Fibroblast of peridontal ligament (primary cell): ENCODE measurements at regions not wholly inside any gene's neighbourhood (a gene's known extent, or its start where the extent isn't known, plus 50 kb on each side); places are given as distances from the start of the nearest gene placed in this dataset.
"Not testable (repeated sequence)": the region's sequence is repeated elsewhere in the genome, so short reads cannot be mapped to it uniquely, and the experiment has no call there.

ENCODE experiments used
- DNase-seq: peaks from one replicate; pipeline ENCODE4 v3.0.0-alpha.2; 2010; ENCODE audit errors: extremely low read depth

DNA sequence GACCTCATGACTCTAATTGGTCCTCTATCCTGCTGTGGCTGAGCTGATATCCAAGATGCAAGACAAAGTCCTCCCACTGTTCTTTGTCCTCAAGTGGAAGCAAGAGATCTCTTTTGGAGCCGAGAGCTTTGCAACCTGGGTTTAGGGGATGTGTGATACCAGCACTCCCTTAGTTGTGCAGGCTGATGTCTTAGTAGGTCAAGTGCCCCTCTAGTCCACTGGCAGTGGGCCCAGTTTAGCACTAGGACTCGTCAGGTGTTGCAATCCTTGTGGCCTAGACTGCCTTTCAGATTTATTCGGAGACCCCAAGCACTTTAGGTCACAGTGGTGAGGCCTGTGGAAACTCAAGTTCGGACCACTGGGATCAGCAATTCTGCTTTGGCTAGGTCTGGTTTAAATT is 64.0 kb downstream of the GPRASP3 start:
- DNase-seq, result no peak

DNA sequence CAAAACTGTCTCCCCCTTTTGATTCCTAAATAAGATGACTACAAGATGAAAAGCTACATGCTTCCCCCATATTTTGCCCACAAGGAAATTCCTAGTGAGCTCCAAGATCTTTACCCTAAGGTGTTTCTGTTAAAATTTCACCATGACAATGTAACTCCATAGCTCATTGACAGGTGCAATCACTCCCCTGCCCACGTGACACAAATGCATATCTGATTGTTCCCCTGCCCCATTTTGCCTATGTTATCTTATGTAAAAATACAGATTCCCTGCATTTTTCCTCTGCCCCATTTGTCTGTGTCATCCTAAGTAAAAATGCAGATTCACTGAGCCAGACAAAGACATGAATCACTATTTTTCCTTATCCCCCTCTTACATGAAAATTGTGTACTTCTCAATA is 66.7 kb downstream of the GPRASP3 start:
- no peak for DNase-seq

GRCh38 chrX:102808336-102808735 is 87.8 kb downstream of the GPRASP3 start:
- DNase-seq, result peak; percentile 56

GRCh38 chrX:102818269-102818668 is 97.7 kb downstream of the GPRASP3 start:
- DNase-seq, result not testable (repeated sequence)

DNA sequence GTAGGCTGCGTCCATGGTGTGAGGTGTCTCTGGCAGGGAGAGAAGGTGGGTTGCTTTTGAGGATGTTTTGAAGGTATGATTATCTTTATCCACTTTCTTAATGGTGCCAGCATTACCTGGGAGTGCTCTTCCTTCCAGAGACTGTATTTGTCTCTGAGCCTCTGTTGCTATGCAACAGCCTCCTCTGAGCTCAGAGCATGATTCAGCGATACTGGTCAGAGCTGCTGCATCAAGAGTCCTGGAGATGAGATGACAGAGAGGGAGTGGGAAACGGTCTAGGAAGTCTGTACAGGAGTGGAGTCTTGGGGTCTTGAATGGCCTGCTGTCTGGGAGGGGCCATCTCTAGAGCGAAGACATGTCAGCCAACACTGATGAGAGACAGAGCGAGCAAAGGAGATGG is 104.4 kb upstream of the RAB40AL start:
- DNase-seq, result peak; percentile 70

- peak; percentile 48 for DNase-seq
These were observed 103.9 kb upstream of the RAB40AL start for GRCh38 chrX:102833136-102833535.

DNA sequence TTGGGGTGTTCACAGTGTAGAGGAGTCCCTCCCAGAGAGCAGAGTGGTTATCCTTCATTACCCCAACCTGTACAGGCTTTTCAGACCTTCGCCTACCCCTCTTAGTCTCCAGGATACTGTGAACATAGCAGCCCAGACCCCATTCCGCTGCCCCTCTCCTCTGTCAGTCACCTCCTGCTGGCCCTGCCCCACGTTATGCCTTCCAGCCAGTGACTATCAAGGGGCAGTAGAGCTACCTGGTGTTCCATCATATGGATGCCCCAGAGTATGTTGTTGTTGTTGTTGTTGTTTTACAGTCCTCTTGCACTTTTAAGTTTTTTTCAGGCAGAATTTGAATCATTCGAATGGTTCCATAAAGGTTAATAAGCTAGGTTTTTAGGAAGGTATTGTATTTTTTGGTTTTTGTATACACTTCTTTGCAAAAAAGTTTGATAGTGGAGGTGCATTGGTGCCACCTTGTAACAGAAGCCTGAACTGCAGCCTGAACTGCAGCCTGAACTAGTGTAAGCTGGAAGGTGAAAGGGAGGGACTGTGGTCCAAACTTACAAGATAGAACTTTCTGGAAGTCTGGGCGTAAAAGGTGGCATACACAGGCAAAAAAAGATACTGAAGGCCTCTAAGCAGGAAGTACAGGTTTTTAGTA is 101.4 kb upstream of the RAB40AL start:
- DNase-seq, result peak; percentile 49

DNA sequence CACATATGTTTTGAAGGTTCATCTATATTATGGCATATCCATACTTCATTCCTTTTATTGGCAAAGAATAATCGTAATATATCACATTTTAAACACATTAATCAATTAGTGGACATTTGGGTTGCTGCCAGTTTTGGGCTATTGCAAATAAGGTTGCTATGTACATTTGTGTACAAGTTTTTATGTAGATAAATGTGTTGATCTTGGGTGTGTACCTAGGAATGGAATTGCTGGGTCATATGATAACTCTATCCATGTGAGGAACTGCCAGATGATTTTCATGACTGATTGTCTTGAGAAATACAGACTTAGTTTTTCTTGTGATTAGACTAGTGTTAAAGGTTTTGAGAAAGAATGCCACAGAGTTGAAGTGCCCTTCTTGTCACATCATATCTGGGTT is 99.2 kb upstream of the RAB40AL start:
- DNase-seq, result peak; percentile 23

DNA sequence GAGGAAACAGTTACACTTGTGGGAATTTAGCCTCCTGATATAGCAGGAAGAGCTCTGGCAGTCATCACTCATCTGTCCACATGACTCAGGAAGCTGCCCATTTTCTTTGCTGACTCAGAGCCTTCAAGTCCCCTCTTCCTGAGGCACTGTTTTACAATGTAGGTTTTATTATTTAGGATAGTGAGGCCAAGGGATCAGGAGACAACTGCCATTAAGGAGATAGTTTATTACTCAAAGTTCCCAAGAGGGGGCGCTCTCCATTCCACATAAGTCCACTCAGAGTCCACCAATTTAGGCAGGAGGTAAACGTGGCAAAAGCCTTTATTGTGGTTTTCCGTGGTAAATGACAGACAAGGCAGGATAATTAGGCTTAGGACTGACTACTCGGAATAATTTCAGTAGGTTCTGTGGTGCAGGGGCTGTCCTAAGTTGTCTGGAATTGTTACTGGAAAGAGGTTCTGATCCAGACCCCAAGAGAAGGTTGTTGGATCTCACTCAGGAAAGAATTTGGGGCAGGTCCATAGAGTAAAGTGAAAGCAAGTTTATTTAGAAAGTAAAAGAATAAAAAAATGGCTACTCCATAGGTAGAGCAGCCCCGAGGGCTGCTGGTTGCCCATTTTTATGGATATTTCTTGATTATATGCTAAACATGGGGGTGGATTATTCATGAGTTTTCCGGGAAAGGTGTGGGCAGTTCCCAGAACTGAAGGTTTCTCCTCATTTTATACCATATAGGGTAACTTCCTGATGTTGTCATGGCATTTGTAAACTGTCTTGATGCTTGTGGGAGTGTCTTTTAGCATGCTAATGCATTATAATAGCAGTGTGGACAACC is 96.0 kb upstream of the RAB40AL start:
- peak; percentile 22 for DNase-seq

DNA sequence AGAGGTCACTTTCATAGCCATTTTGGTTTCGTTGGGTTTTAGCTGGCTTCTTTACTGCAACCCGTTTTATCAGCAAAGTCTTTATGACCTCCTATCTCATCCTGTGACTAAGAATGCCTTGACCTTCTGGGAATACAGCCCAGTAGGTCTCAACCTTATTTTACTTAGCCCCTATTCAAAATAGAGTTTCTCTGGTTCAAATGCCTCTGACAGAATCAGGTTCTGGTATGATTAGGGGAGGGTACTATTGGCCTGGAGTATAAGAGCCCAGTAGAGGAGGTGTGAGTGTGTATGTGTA is 95.4 kb upstream of the RAB40AL start:
- DNase-seq, result no peak

GRCh38 chrX:102845020-102845419 is 92.1 kb upstream of the RAB40AL start:
- DNase-seq, result no peak

- DNase-seq, result peak; percentile 35
These were observed 90.4 kb upstream of the RAB40AL start for GRCh38 chrX:102846544-102847236.

DNA sequence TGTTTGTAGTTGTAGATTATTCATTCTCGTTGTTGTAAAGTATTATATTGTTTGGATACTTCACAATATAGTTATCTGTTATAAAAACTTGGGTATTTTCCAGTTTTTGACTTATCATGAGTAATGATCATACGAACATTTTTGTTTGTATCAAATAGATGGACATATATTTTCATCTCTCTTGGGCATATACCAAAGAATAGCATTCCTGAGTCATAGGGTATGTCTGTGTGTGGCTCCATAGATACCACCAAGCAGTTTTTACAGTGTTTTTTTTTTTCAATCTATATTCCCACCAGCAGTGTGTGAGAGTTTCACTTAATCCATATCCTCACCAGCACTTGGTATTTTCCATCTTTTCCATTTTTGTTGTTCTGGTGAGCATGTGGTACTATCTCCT is 89.7 kb upstream of the RAB40AL start:
- DNase-seq, result no peak

GRCh38 chrX:102849396-102849795 is 87.7 kb upstream of the RAB40AL start:
- DNase-seq, result no peak

GRCh38 chrX:102858826-102859549 is 78.1 kb upstream of the RAB40AL start:
- not testable (repeated sequence) for DNase-seq

DNA sequence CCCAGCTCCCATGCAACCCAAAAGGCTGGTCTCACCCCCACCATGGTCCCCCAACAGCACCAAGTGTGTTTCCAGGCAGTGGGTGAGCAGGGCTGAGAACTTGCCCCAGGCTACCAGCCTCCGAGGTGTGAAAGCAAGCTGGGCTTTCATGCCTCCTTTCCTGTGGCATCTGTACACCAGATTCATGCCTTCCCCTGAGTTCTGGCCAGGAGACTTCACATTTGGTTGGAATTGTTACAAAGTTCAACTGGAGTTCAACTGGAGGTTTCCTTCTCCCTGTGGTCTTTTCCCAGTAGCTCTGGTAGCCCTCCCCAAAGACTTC is 77.6 kb upstream of the RAB40AL start:
- DNase-seq, result no peak

GRCh38 chrX:102860235-102860634 is 76.8 kb upstream of the RAB40AL start:
- DNase-seq, result no peak

DNA sequence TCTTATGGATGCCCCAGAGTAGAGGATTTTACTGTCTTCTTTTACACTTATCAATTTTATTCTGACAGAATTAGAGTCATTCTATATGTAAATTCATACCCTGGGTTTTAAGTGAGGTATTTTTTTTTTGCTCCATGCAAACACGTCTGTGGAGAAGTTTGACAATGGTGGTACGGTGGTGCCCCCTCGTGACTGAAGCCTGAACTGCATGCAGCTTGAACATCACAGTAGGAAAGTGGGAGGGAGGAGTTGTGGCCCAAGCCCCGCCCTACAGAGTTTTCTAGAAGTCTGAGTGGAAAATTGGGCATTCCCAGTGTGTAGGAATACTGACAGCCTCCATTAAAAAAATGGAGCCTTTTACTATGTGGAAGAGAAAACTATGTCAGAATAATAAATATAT is 73.3 kb upstream of the RAB40AL start:
- peak; percentile 83 for DNase-seq

DNA sequence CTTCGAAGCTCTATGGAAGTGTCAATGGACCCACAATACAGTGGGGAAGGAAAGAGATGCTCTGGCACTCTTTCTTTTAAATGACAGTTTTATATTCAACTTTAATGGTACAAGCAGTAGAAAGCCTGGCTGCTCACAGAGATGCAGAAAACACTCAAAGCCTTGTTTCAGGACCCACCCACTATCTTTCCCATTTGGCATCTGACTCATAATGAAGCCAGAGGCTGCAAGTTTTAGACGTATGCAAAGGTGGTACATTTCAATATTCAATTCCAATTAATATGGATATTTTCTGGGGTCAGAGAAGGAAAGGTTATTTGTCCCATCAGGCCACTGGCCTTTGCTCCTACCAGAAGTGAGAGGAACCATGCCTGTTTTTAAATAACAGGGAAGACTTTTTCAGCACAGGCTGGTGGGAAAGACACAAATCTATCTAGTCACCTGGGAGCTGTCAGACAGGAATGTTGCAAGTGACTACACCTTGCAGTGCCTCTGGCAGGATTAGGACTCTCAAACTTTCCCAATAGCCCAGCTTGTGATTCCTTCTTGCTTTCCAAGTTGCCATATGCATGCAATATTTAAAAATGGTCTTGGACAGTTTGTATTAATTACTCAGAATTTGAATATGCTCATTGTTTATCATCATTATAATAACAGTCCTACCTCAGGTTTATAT is 70.0 kb upstream of the RAB40AL start:
- DNase-seq, result no peak

- DNase-seq, result no peak
These were observed 53.6 kb upstream of the RAB40AL start for GRCh38 chrX:102883491-102883890.
